ENCODE measurements at regions not wholly inside any gene's neighbourhood (a gene's known extent, or its start where the extent isn't known, plus 50 kb on each side); places are given as distances from the start of the nearest gene placed in this dataset.

- no peak for TF ChIP-seq CTCF (conservative IDR thresholded peaks at IDR 0.05; ENCODE audit: low read depth, low read length)
- no peak for DNase-seq (ENCODE audit: low read depth)
- no peak overlapping the region for H3K4me3 ChIP-seq (ENCODE audit: low read depth, low read length)
Observed at GRCh38 chr10:56505555-56505954, 144.5 kb upstream of the ZWINT start.

GRCh38 chr10:56496186-56496486 lies 135.1 kb upstream of the ZWINT start:
- H3K4me3 ChIP-seq (ENCODE audit: low read depth, low read length), result no peak overlapping the region
- no peak for DNase-seq (ENCODE audit: low read depth)
- TF ChIP-seq CTCF (conservative IDR thresholded peaks at IDR 0.05; ENCODE audit: low read depth, low read length), result no peak

GRCh38 chr10:56487746-56488145 lies 126.7 kb upstream of the ZWINT start:
- no peak for TF ChIP-seq CTCF (conservative IDR thresholded peaks at IDR 0.05; ENCODE audit: low read depth, low read length)
- H3K4me3 ChIP-seq (ENCODE audit: low read depth, low read length), result no peak overlapping the region

GRCh38 chr10:56481521-56482091 lies 120.5 kb upstream of the ZWINT start:
- TF ChIP-seq CTCF (conservative IDR thresholded peaks at IDR 0.05; ENCODE audit: low read depth, low read length), result no peak
- DNase-seq (ENCODE audit: low read depth), result no peak
- H3K4me3 ChIP-seq (ENCODE audit: low read depth, low read length), result no peak overlapping the region

More at GRCh38 chr10:56487746-56488145, 126.7 kb upstream of the ZWINT start:
- no peak for DNase-seq (ENCODE audit: low read depth)

- no peak for DNase-seq (ENCODE audit: low read depth)
- H3K4me3 ChIP-seq (ENCODE audit: low read depth, low read length), result no peak overlapping the region
- no peak for TF ChIP-seq CTCF (conservative IDR thresholded peaks at IDR 0.05; ENCODE audit: low read depth, low read length)
Observed at GRCh38 chr10:56472978-56473377, 111.9 kb upstream of the ZWINT start.

GRCh38 chr10:56470701-56471100 lies 109.6 kb upstream of the ZWINT start:
- no peak for DNase-seq (ENCODE audit: low read depth)
- no peak for TF ChIP-seq CTCF (conservative IDR thresholded peaks at IDR 0.05; ENCODE audit: low read depth, low read length)
- H3K4me3 ChIP-seq (ENCODE audit: low read depth, low read length), result no peak overlapping the region

- H3K4me3 ChIP-seq (ENCODE audit: low read depth, low read length), result no peak overlapping the region
- no peak for DNase-seq (ENCODE audit: low read depth)
- peak; percentile 29 for TF ChIP-seq CTCF (conservative IDR thresholded peaks at IDR 0.05; ENCODE audit: low read depth, low read length)
Observed at GRCh38 chr10:56469482-56469881, 108.4 kb upstream of the ZWINT start.

All from epithelial cell of proximal tubule (primary cell).